ENCODE measurements at regions not wholly inside any gene's neighbourhood (a gene's known extent, or its start where the extent isn't known, plus 50 kb on each side); places are given as distances from the start of the nearest gene placed in this dataset.

- H3K4me1 ChIP-seq (ENCODE audit: insufficient read depth): 0 out of 2 replicates have a peak, but pooled peaks cover 6% of the 10 kb centered on the region
- Mint-ChIP-seq H3K4me3 (no peak overlapping the region), H3K36me3 (ENCODE audit: low read depth) (peaks cover 12% of the 10 kb centered on the region; the same call in 2 of the 3 replicates), H3K27ac (no peak overlapping the region), H3K27me3 (ENCODE audit: insufficient read depth, low read depth, poor library complexity) (no peaks in the 10 kb centered on the region), H3K4me1 (0 out of 3 replicates have a peak, but pooled peaks cover 2% of the 10 kb centered on the region), H3K9me3 (peaks cover 15% of the 10 kb centered on the region)
- H2AFZ ChIP-seq: no peak overlapping the region
- H3F3A ChIP-seq (replicated peaks; ENCODE audit: low read depth): no peaks in the 10 kb centered on the region
- H3K79me2 ChIP-seq (replicated peaks; ENCODE audit: insufficient read depth): no peaks in the 10 kb centered on the region
- H4K20me1 ChIP-seq (replicated peaks; ENCODE audit: insufficient read depth): no peaks in the 10 kb centered on the region
- H3K27ac ChIP-seq (ENCODE audit: low read depth): no peak overlapping the region
- H3K4me3 ChIP-seq: no peak overlapping the region
- no peaks in the 10 kb centered on the region for H3K36me3 ChIP-seq (ENCODE audit: insufficient read depth)
- peaks cover 15% of the 10 kb centered on the region; the same call in 1 of the 2 replicates for H3K9me2 ChIP-seq (ENCODE audit: insufficient read depth)
- H3K4me2 ChIP-seq: no peak overlapping the region
- TF ChIP-seq ETS1 (IDR thresholded peaks at IDR 0.05) (no peak), NANOG (IDR thresholded peaks at IDR 0.05; ENCODE audit: borderline replicate concordance) (no peak), ZNF331 (CRISPR knock-in tag; IDR thresholded peaks at IDR 0.05; ENCODE audit: low read depth) (no peak), CTCF (conservative IDR thresholded peaks at IDR 0.05; ENCODE audit: low read depth in 2 of 2) (no peak), JUNB (IDR thresholded peaks at IDR 0.05; ENCODE audit: unreplicated experiment) (no peak), POLR2AphosphoS5 (IDR thresholded peaks at IDR 0.05; ENCODE audit: low read depth) (no peak), STAT1 (IDR thresholded peaks at IDR 0.05; ENCODE audit: unreplicated experiment) (no peak), REST (IDR thresholded peaks at IDR 0.05; ENCODE audit: unreplicated experiment) (no peak), CREB1 (CRISPR knock-in tag; IDR thresholded peaks at IDR 0.05; ENCODE audit: low read depth) (no peak), EZH2phosphoT487 (IDR thresholded peaks at IDR 0.05; ENCODE audit: unreplicated experiment) (no peak), ZNF114 (CRISPR knock-in tag; IDR thresholded peaks at IDR 0.05) (no peak), EZH2 (IDR thresholded peaks at IDR 0.05; ENCODE audit: low read depth, unreplicated experiment) (no peak), ZNF462 (CRISPR knock-in tag; IDR thresholded peaks at IDR 0.05) (no peak)
- DNase-seq (ENCODE audit: low spot score) (no peak), ATAC-seq (no peak)
- H3K27me3 ChIP-seq (ENCODE audit: insufficient read depth): no peaks in the 10 kb centered on the region
Observed at GRCh38 chr3:28746990-28747389, 398.4 kb upstream of the AZI2 start.
